Astrocyte (in vitro differentiated cells and primary cell): ENCODE measurements at regions not wholly inside any gene's neighbourhood (a gene's known extent, or its start where the extent isn't known, plus 50 kb on each side); places are given as distances from the start of the nearest gene placed in this dataset.

ENCODE experiments used
- DNase-seq: peaks from one replicate; pipeline ENCODE4 v3.0.0-alpha.2; 2010; ENCODE audit warnings: low read depth
- FAIRE-seq: peaks from 2 replicates; lab custom pipeline; 2011; peaks lifted over from hg19 to GRCh38; lab: Jason Lieb, UNC
- H2AFZ ChIP-seq: 2 replicates; pipeline ENCODE4 v1.6.0; 2012; ENCODE audit warnings: low read depth, low read length, inconsistent platforms
- H3K27ac ChIP-seq: 2 replicates; pipeline ENCODE4 v1.5.1; 2011; ENCODE audit warnings: low read depth, low read length, inconsistent platforms
- H3K27me3 ChIP-seq: 2 replicates; pipeline ENCODE4 v1.6.0; 2011; ENCODE audit warnings: low read length, inconsistent platforms; ENCODE audit not compliant: insufficient read depth
- H3K36me3 ChIP-seq: 2 replicates; pipeline ENCODE4 v1.5.1; 2011; ENCODE audit warnings: low read length, inconsistent platforms; ENCODE audit not compliant: insufficient read depth
- H3K4me1 ChIP-seq: 2 replicates; pipeline ENCODE4 v1.5.1; 2011; ENCODE audit warnings: low read length, inconsistent platforms; ENCODE audit not compliant: insufficient read depth
- H3K4me2 ChIP-seq: 2 replicates; pipeline ENCODE4 v1.6.0; 2012; ENCODE audit warnings: low read length, inconsistent platforms
- H3K4me3 ChIP-seq: 2 replicates; pipeline ENCODE4 v1.5.1; 2011; ENCODE audit warnings: low read depth, mild to moderate bottlenecking, low read length, inconsistent platforms; ENCODE audit not compliant: insufficient read depth
- H3K79me2 ChIP-seq: 2 replicates; pipeline ENCODE4 v1.6.0; 2012; ENCODE audit warnings: mild to moderate bottlenecking, low read length, inconsistent platforms; ENCODE audit not compliant: insufficient read depth
- H3K9ac ChIP-seq: 2 replicates; pipeline ENCODE4 v1.6.0; 2012; ENCODE audit warnings: mild to moderate bottlenecking, low read length, inconsistent platforms
- H3K9me3 ChIP-seq: 2 replicates; pipeline ENCODE4 v1.5.1; 2012; ENCODE audit warnings: low read depth, mild to moderate bottlenecking, low read length, inconsistent platforms; ENCODE audit not compliant: insufficient read depth
- H4K20me1 ChIP-seq: 2 replicates; pipeline ENCODE4 v1.6.0; 2012; ENCODE audit warnings: low read length, inconsistent platforms; ENCODE audit not compliant: insufficient read depth
- H3K27ac Mint-ChIP-seq: one replicate; pipeline ENCODE4 v1.8.0; 2021; ENCODE audit warnings: mild to moderate bottlenecking, mixed read lengths; ENCODE audit not compliant: unreplicated experiment
- H3K27me3 Mint-ChIP-seq: one replicate; pipeline ENCODE4 v1.8.0; 2021; ENCODE audit warnings: low read depth, mixed read lengths; ENCODE audit not compliant: unreplicated experiment
- H3K36me3 Mint-ChIP-seq: one replicate; pipeline ENCODE4 v1.8.0; 2021; ENCODE audit warnings: low read depth, mixed read lengths; ENCODE audit not compliant: unreplicated experiment
- H3K4me1 Mint-ChIP-seq: one replicate; pipeline ENCODE4 v1.8.0; 2021; ENCODE audit warnings: low read depth, mixed read lengths; ENCODE audit not compliant: unreplicated experiment
- H3K4me3 Mint-ChIP-seq: one replicate; pipeline ENCODE4 v1.8.0; 2021; ENCODE audit warnings: mild to moderate bottlenecking, moderate library complexity, mixed read lengths; ENCODE audit not compliant: unreplicated experiment
- H3K9me3 Mint-ChIP-seq: one replicate; pipeline ENCODE4 v1.8.0; 2021; ENCODE audit warnings: mild to moderate bottlenecking, mixed read lengths; ENCODE audit not compliant: unreplicated experiment
- CTCF ChIP-seq: IDR thresholded peaks from 2 replicates; pipeline ENCODE4 v1.5.1; 2011; ENCODE audit warnings: low read depth, mild to moderate bottlenecking, inconsistent platforms, low read length, moderate library complexity; ENCODE audit not compliant: insufficient read depth
- EZH2 ChIP-seq: IDR thresholded peaks from 2 replicates; pipeline ENCODE4 v1.6.1; 2012; ENCODE audit warnings: mild to moderate bottlenecking, low read length, inconsistent platforms; ENCODE audit not compliant: insufficient read depth

GRCh38 chr4:24476282-24476681 is 108.1 kb downstream of the DHX15 start:
- FAIRE-seq: no peak
- Histone ChIP-seq H4K20me1 (no peaks in the 10 kb centered on the region), H3K4me1 (peaks cover 11% of the 10 kb centered on the region), H3K27me3 (no peaks in the 10 kb centered on the region), H3K9ac (no peak overlapping the region), H3K4me2 (no peak overlapping the region), H3K79me2 (no peaks in the 10 kb centered on the region), H3K9me3 (no peaks in the 10 kb centered on the region), H3K36me3 (no peaks in the 10 kb centered on the region), H3K27ac (no peak overlapping the region), H2AFZ (no peak overlapping the region), H3K4me3 (no peak overlapping the region)
- peaks cover 8% of the 10 kb centered on the region for H3K27me3 Mint-ChIP-seq
- no peak overlapping the region for H3K4me3 Mint-ChIP-seq
- no peaks in the 10 kb centered on the region for H3K36me3 Mint-ChIP-seq
- TF ChIP-seq CTCF (peak; percentile 64), EZH2 (no peak)
- DNase-seq: peak; percentile 3
- H3K27ac Mint-ChIP-seq: no peak overlapping the region
- H3K4me1 Mint-ChIP-seq: peaks cover 2% of the 10 kb centered on the region
- no peaks in the 10 kb centered on the region for H3K9me3 Mint-ChIP-seq

- Histone ChIP-seq H3K27me3 (no peaks in the 10 kb centered on the region), H3K36me3 (no peaks in the 10 kb centered on the region), H3K9me3 (no peaks in the 10 kb centered on the region), H3K4me1 (peaks cover 12% of the 10 kb centered on the region), H3K79me2 (no peaks in the 10 kb centered on the region), H3K4me2 (no peak overlapping the region), H3K4me3 (no peak overlapping the region), H2AFZ (no peak overlapping the region), H3K27ac (no peak overlapping the region), H4K20me1 (no peaks in the 10 kb centered on the region), H3K9ac (no peak overlapping the region)
- DNase-seq: no peak
- TF ChIP-seq CTCF (no peak), EZH2 (no peak)
- Mint-ChIP-seq H3K4me1 (peaks cover 2% of the 10 kb centered on the region), H3K4me3 (no peak overlapping the region), H3K27ac (no peak overlapping the region), H3K36me3 (no peaks in the 10 kb centered on the region), H3K27me3 (peaks cover 3% of the 10 kb centered on the region), H3K9me3 (no peaks in the 10 kb centered on the region)
- FAIRE-seq: no peak
These were observed 108.6 kb downstream of the DHX15 start for GRCh38 chr4:24475756-24476155.

- peak; percentile 38 for DNase-seq
- no peaks in the 10 kb centered on the region for H3K9me3 Mint-ChIP-seq
- Histone ChIP-seq H3K9me3 (no peaks in the 10 kb centered on the region), H3K79me2 (no peaks in the 10 kb centered on the region), H3K4me2 (peak overlapping the region; percentile 99), H3K4me1 (peaks cover 22% of the 10 kb centered on the region), H2AFZ (peak overlapping the region; percentile 89), H3K27ac (no peak overlapping the region), H3K9ac (peak overlapping the region; percentile 53), H4K20me1 (no peaks in the 10 kb centered on the region), H3K4me3 (peak overlapping the region; percentile 70), H3K36me3 (no peaks in the 10 kb centered on the region), H3K27me3 (peaks cover 7% of the 10 kb centered on the region)
- TF ChIP-seq EZH2: no peak
- no peak for TF ChIP-seq CTCF
- peaks cover 1% of the 10 kb centered on the region for H3K4me1 Mint-ChIP-seq
- peak overlapping the region; percentile 67 for H3K27ac Mint-ChIP-seq
- H3K4me3 Mint-ChIP-seq: peak overlapping the region; percentile 98
- peaks cover 9% of the 10 kb centered on the region for H3K27me3 Mint-ChIP-seq
- H3K36me3 Mint-ChIP-seq: no peaks in the 10 kb centered on the region
- no peak for FAIRE-seq
These were observed 111.0 kb downstream of the DHX15 start for GRCh38 chr4:24473309-24473721.
